GM23338 (cell line): ENCODE measurements at regions not wholly inside any gene's neighbourhood (a gene's known extent, or its start where the extent isn't known, plus 50 kb on each side); places are given as distances from the start of the nearest gene placed in this dataset.

Experiments used
- ATAC-seq: fragments of 200-7000 bp; cut with Tn5 transposase; 3 replicates; pipeline ENCODE4 v1.9.1; 2020
- DNase-seq: peaks from one replicate; pipeline ENCODE4 v3.0.0-alpha.2; 2015; ENCODE audit warnings: low spot score
- H2AFZ ChIP-seq: fragments of 200-600 bp; sonication (generic); 2 replicates; pipeline ENCODE4 v1.8.0; 2016; ENCODE audit warnings: antibody characterized with exemption, mild to moderate bottlenecking, moderate library complexity
- H3F3A ChIP-seq: fragments of 200-600 bp; sonication (generic); replicated peaks from 2 replicates; pipeline ENCODE4 v1.8.0; 2017; ENCODE audit warnings: antibody characterized with exemption, mixed run types, low read depth
- H3K27ac ChIP-seq: fragments of 200-600 bp; sonication (generic); 2 replicates; pipeline ENCODE4 v1.6.1; 2016; ENCODE audit warnings: low read depth
- H3K27me3 ChIP-seq: fragments of 200-600 bp; sonication (generic); 2 replicates; pipeline ENCODE4 v1.8.0; 2016; ENCODE audit warnings: mild to moderate bottlenecking, mixed run types, moderate library complexity; ENCODE audit not compliant: insufficient read depth
- H3K36me3 ChIP-seq: fragments of 200-600 bp; sonication (generic); 2 replicates; pipeline ENCODE4 v1.8.0; 2016; ENCODE audit warnings: mild to moderate bottlenecking; ENCODE audit not compliant: insufficient read depth
- H3K4me1 ChIP-seq: fragments of 200-600 bp; sonication (generic); 2 replicates; pipeline ENCODE4 v1.8.0; 2016; ENCODE audit warnings: mild to moderate bottlenecking, moderate library complexity; ENCODE audit not compliant: insufficient read depth
- H3K4me2 ChIP-seq: fragments of 200-600 bp; sonication (generic); 2 replicates; pipeline ENCODE4 v1.7.1; 2017; ENCODE audit warnings: mixed run types
- H3K4me3 ChIP-seq: fragments of 200-600 bp; sonication (generic); 2 replicates; pipeline ENCODE4 v1.6.1; 2016; ENCODE audit warnings: mixed run types
- H3K79me2 ChIP-seq: fragments of 200-600 bp; sonication (generic); replicated peaks from 2 replicates; pipeline ENCODE4 v1.8.0; 2017; ENCODE audit warnings: mild to moderate bottlenecking; ENCODE audit not compliant: insufficient read depth
- H3K9me2 ChIP-seq: fragments of 200-600 bp; sonication (generic); 2 replicates; pipeline ENCODE4 v1.8.0; 2017; ENCODE audit not compliant: insufficient read depth
- H4K20me1 ChIP-seq: fragments of 200-600 bp; sonication (generic); replicated peaks from 2 replicates; pipeline ENCODE4 v1.8.0; 2017; ENCODE audit warnings: mild to moderate bottlenecking; ENCODE audit not compliant: insufficient read depth
- H3K27ac Mint-ChIP-seq: 2 replicates; pipeline ENCODE4 v1.8.0; 2020; ENCODE audit warnings: inconsistent platforms, mild to moderate bottlenecking, moderate library complexity, mixed read lengths
- H3K27me3 Mint-ChIP-seq: 3 replicates; pipeline ENCODE4 v1.8.0; 2022; ENCODE audit warnings: low read depth, mild to moderate bottlenecking, moderate library complexity, mixed read lengths, inconsistent platforms; ENCODE audit not compliant: insufficient read depth, poor library complexity
- H3K36me3 Mint-ChIP-seq: 3 replicates; pipeline ENCODE4 v1.8.0; 2021; ENCODE audit warnings: low read depth, mild to moderate bottlenecking, inconsistent platforms, moderate library complexity, mixed read lengths
- H3K4me1 Mint-ChIP-seq: 3 replicates; pipeline ENCODE4 v1.8.0; 2020; ENCODE audit warnings: mild to moderate bottlenecking, inconsistent platforms, mixed read lengths
- H3K4me3 Mint-ChIP-seq: 3 replicates; pipeline ENCODE4 v1.8.0; 2021; ENCODE audit warnings: moderate library complexity, mild to moderate bottlenecking, inconsistent platforms, mixed read lengths
- H3K9me3 Mint-ChIP-seq: 3 replicates; pipeline ENCODE4 v1.8.0; 2020; ENCODE audit warnings: moderate library complexity, mild to moderate bottlenecking, inconsistent platforms, mixed read lengths
- CTCF ChIP-seq, 2 experiments: fragments of 200-600 bp in 1 of 2; sonication (generic) in 1 of 2; conservative IDR thresholded peaks; 2 replicates each; pipeline versions ENCODE4 v1.5.1 to v1.6.1; 2016 to 2017; ENCODE audit warnings: antibody characterized with exemption in 2 of 2, low read depth in 2 of 2, mild to moderate bottlenecking in 2 of 2, moderate library complexity in 1 of 2
- ETS1 ChIP-seq: IDR thresholded peaks from 2 replicates; pipeline ENCODE4 v1.6.1; 2016; ENCODE audit warnings: antibody characterized with exemption
- EZH2 ChIP-seq: fragments of 200-600 bp; sonication (generic); IDR thresholded peaks from one replicate; pipeline ENCODE4 v1.8.0; 2017; ENCODE audit warnings: antibody characterized with exemption, mild to moderate bottlenecking, low read depth; ENCODE audit not compliant: unreplicated experiment
- JUNB ChIP-seq: IDR thresholded peaks from one replicate; pipeline ENCODE4 v1.6.1; 2016; ENCODE audit warnings: antibody characterized with exemption; ENCODE audit not compliant: unreplicated experiment
- NANOG ChIP-seq: IDR thresholded peaks from 2 replicates; pipeline ENCODE4 v1.6.1; 2016; ENCODE audit warnings: antibody characterized with exemption, borderline replicate concordance
- POLR2AphosphoS5 ChIP-seq: IDR thresholded peaks from 2 replicates; pipeline ENCODE4 v1.6.1; 2016; ENCODE audit warnings: antibody characterized with exemption, low read depth
- STAT1 ChIP-seq: IDR thresholded peaks from one replicate; pipeline ENCODE4 v1.6.1; 2016; ENCODE audit warnings: antibody characterized with exemption; ENCODE audit not compliant: unreplicated experiment
- ZNF114 ChIP-seq: fragments of 250-450 bp; sonication (Bioruptor Pico); IDR thresholded peaks from 2 replicates; pipeline ENCODE4 v1.5.0; 2020; ENCODE audit warnings: mild to moderate bottlenecking, moderate library complexity
- ZNF331 ChIP-seq: fragments of 250-450 bp; sonication (Bioruptor Pico); IDR thresholded peaks from 2 replicates; pipeline ENCODE4 v1.5.0; 2020; ENCODE audit warnings: low read depth, mild to moderate bottlenecking, moderate library complexity
- ZNF462 ChIP-seq: fragments of 250-450 bp; sonication (Bioruptor Pico); IDR thresholded peaks from 2 replicates; pipeline ENCODE4 v1.5.0; 2020; ENCODE audit warnings: mild to moderate bottlenecking, moderate library complexity

- Histone ChIP-seq H2AFZ (no peak overlapping the region), H3K9me2 (no peaks in the 10 kb centered on the region), H4K20me1 (no peaks in the 10 kb centered on the region), H3K4me2 (no peak overlapping the region), H3K4me3 (no peak overlapping the region), H3F3A (no peaks in the 10 kb centered on the region), H3K79me2 (no peaks in the 10 kb centered on the region), H3K27me3 (no peaks in the 10 kb centered on the region), H3K36me3 (no peaks in the 10 kb centered on the region), H3K27ac (no peak overlapping the region), H3K4me1 (no peaks in the 10 kb centered on the region)
- no peak for DNase-seq
- ATAC-seq: no peak
- Mint-ChIP-seq H3K4me3 (no peak overlapping the region), H3K27me3 (no peaks in the 10 kb centered on the region), H3K4me1 (peaks cover 8% of the 10 kb centered on the region; the same call in 2 of the 3 replicates), H3K27ac (no peak overlapping the region), H3K9me3 (no peaks in the 10 kb centered on the region), H3K36me3 (no peaks in the 10 kb centered on the region)
- TF ChIP-seq JUNB (no peak), ZNF331 (no peak)
These were observed 126.0 kb upstream of the MGMT start for GRCh38 chr10:129341087-129341486.

GRCh38 chr10:129342385-129342784 is 124.7 kb upstream of the MGMT start:
- Histone ChIP-seq H3K9me2 (no peaks in the 10 kb centered on the region), H3K36me3 (no peaks in the 10 kb centered on the region), H3K27ac (no peak overlapping the region), H3K79me2 (no peaks in the 10 kb centered on the region), H3F3A (no peaks in the 10 kb centered on the region), H3K4me1 (no peaks in the 10 kb centered on the region), H2AFZ (no peak overlapping the region), H4K20me1 (no peaks in the 10 kb centered on the region), H3K4me2 (no peak overlapping the region), H3K27me3 (no peaks in the 10 kb centered on the region), H3K4me3 (no peak overlapping the region)
- no peak for DNase-seq
- peaks cover 8% of the 10 kb centered on the region; the same call in 2 of the 3 replicates for H3K4me1 Mint-ChIP-seq
- no peaks in the 10 kb centered on the region for H3K9me3 Mint-ChIP-seq
- no peak for ATAC-seq
- H3K27ac Mint-ChIP-seq: no peak overlapping the region
- H3K4me3 Mint-ChIP-seq: no peak overlapping the region
- no peaks in the 10 kb centered on the region for H3K27me3 Mint-ChIP-seq
- no peaks in the 10 kb centered on the region for H3K36me3 Mint-ChIP-seq
- TF ChIP-seq ETS1 (no peak), POLR2AphosphoS5 (no peak), CTCF (conservative IDR thresholded peaks at IDR 0.05; ENCODE audit: low read depth in 2 of 2) (no peak), ZNF114 (CRISPR knock-in tag) (no peak), JUNB (no peak), ZNF331 (no peak), ZNF462 (CRISPR knock-in tag) (no peak), EZH2 (no peak), NANOG (no peak), STAT1 (no peak)
